ENCODE measurements at regions not wholly inside any gene's neighbourhood (a gene's known extent, or its start where the extent isn't known, plus 50 kb on each side); places are given as distances from the start of the nearest gene placed in this dataset.
"Not testable (repeated sequence)": the region's sequence is repeated elsewhere in the genome, so short reads cannot be mapped to it uniquely, and the experiment has no call there.

DNA sequence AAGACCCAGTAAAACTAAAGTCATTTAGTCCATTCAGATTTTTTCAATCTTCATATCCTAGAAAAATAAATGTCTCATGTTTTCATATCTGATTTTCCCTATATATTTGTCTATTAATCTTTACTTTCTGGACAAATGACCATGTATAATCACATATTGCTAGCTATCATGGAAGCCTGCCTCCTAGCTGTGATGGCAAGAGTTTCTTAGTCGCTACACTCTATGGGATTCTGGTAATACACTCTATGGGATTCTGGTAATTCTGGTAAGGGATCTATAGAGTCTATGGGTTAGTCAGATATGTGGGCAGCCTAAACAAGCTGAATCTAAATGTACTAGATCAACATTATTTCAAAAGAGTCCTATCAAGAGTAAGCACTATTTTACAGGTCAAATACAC is 198.7 kb upstream of the LHX8 start:
- Histone ChIP-seq H3K4me1 (ENCODE audit: low read depth, poor library complexity, severe bottlenecking) (peaks cover 8% of the 10 kb centered on the region), H3K27ac (no peak overlapping the region), H2AFZ (ENCODE audit: low read depth) (no peak overlapping the region), H3K79me2 (ENCODE audit: insufficient read depth, low read depth) (no peaks in the 10 kb centered on the region), H3K4me3 (IDR thresholded peaks at IDR 0.05; ENCODE audit: insufficient read depth, low read depth, low read length) (no peak overlapping the region), H3K4me2 (no peak overlapping the region), H4K20me1 (ENCODE audit: insufficient read depth) (no peaks in the 10 kb centered on the region), H3K9ac (no peak overlapping the region), H3K36me3 (ENCODE audit: insufficient read depth) (no peaks in the 10 kb centered on the region), H3K27me3 (ENCODE audit: insufficient read depth, low read depth) (no peaks in the 10 kb centered on the region)
- TF ChIP-seq, protein P1, sequence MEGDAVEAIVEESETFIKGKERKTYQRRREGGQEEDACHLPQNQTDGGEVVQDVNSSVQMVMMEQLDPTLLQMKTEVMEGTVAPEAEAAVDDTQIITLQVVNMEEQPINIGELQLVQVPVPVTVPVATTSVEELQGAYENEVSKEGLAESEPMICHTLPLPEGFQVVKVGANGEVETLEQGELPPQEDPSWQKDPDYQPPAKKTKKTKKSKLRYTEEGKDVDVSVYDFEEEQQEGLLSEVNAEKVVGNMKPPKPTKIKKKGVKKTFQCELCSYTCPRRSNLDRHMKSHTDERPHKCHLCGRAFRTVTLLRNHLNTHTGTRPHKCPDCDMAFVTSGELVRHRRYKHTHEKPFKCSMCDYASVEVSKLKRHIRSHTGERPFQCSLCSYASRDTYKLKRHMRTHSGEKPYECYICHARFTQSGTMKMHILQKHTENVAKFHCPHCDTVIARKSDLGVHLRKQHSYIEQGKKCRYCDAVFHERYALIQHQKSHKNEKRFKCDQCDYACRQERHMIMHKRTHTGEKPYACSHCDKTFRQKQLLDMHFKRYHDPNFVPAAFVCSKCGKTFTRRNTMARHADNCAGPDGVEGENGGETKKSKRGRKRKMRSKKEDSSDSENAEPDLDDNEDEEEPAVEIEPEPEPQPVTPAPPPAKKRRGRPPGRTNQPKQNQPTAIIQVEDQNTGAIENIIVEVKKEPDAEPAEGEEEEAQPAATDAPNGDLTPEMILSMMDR (conservative IDR thresholded peaks at IDR 0.05; ENCODE audit: low read depth, low read length) = no peak

DNA sequence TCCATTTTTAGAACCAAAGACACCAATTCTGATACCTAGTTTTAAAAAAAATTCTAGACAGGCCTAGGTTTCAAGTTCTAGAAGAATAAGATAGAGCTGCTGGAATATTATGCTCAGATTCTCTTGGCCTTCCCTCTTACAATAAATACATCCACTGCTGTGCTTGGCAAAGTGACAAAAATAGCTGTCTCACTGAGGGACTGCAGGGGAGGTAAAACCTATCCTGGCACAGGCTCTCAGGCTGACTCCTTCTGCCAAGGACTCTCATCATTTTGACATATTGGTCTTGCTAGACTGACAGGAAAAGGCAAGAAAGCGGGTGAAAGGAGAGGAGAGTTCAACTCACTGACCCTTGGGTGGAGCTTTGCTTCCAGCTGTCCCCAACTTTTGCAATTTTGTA is 197.0 kb upstream of the LHX8 start:
- Histone ChIP-seq H3K36me3 (ENCODE audit: insufficient read depth) (no peaks in the 10 kb centered on the region), H3K9ac (no peak overlapping the region), H3K4me3 (IDR thresholded peaks at IDR 0.05; ENCODE audit: insufficient read depth, low read depth, low read length) (no peak overlapping the region), H3K79me2 (ENCODE audit: insufficient read depth, low read depth) (no peaks in the 10 kb centered on the region), H3K4me2 (no peak overlapping the region), H3K4me1 (ENCODE audit: low read depth, poor library complexity, severe bottlenecking) (peaks cover 8% of the 10 kb centered on the region), H2AFZ (ENCODE audit: low read depth) (no peak overlapping the region), H3K27me3 (ENCODE audit: insufficient read depth, low read depth) (no peaks in the 10 kb centered on the region), H4K20me1 (ENCODE audit: insufficient read depth) (no peaks in the 10 kb centered on the region), H3K27ac (no peak overlapping the region)
- TF ChIP-seq, protein P1 (conservative IDR thresholded peaks at IDR 0.05; ENCODE audit: low read depth, low read length) = no peak

DNA sequence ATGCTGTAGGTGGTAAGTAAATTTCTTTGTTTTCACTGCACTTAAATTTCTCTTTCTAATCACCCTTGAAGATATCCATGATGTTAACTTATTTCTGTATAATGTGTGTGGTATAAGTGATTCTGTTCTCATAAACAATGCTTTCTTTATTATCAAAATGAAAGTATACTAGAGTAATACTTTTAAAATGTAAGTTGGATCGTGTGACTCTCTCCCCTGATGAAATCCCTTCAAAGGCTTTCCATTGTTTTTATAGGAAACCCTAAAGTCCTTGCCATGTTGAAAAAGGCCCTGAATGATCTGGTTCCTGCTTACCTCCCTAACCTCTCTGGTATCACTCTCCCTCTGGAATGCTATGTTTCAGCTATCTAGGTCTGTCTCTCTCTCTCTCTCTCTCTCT is 191.1 kb upstream of the LHX8 start:
- TF ChIP-seq, protein P1 (conservative IDR thresholded peaks at IDR 0.05; ENCODE audit: low read depth, low read length) = no peak
- H2AFZ ChIP-seq (ENCODE audit: low read depth) = no peak overlapping the region
- H3K27ac ChIP-seq = no peak overlapping the region
- H3K4me3 ChIP-seq (IDR thresholded peaks at IDR 0.05; ENCODE audit: insufficient read depth, low read depth, low read length) = no peak overlapping the region
- no peaks in the 10 kb centered on the region for H3K4me1 ChIP-seq (ENCODE audit: low read depth, poor library complexity, severe bottlenecking)
- H3K4me2 ChIP-seq = no peak overlapping the region
- no peaks in the 10 kb centered on the region for H3K27me3 ChIP-seq (ENCODE audit: insufficient read depth, low read depth)
- no peaks in the 10 kb centered on the region for H4K20me1 ChIP-seq (ENCODE audit: insufficient read depth)
- H3K79me2 ChIP-seq (ENCODE audit: insufficient read depth, low read depth) = no peaks in the 10 kb centered on the region
- H3K36me3 ChIP-seq (ENCODE audit: insufficient read depth) = no peaks in the 10 kb centered on the region
- H3K9ac ChIP-seq = no peak overlapping the region

DNA sequence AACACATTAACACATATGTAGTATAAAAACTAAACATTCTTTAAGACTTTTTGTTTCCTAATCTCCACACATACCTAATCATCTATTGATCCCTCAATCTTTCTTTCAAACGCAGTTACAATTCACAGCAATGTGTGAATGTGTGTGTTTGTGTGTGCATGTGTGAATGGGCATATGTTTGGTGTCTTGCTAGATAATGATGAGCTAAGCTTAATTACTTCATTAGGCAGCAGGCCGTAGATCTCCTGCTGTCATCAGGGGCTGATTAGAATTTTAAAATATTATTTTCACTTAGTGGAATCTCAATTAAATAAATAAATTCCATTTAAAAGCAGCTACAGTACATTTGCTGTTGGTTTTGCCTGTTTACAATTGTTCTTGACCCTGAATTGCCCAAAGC is 187.8 kb upstream of the LHX8 start:
- H3K79me2 ChIP-seq (ENCODE audit: insufficient read depth, low read depth) = no peaks in the 10 kb centered on the region
- H2AFZ ChIP-seq (ENCODE audit: low read depth) = no peak overlapping the region
- H3K36me3 ChIP-seq (ENCODE audit: insufficient read depth) = no peaks in the 10 kb centered on the region
- no peak overlapping the region for H3K9ac ChIP-seq
- TF ChIP-seq, protein P1 (conservative IDR thresholded peaks at IDR 0.05; ENCODE audit: low read depth, low read length) = no peak
- no peak overlapping the region for H3K27ac ChIP-seq
- no peaks in the 10 kb centered on the region for H3K4me1 ChIP-seq (ENCODE audit: low read depth, poor library complexity, severe bottlenecking)
- no peaks in the 10 kb centered on the region for H3K27me3 ChIP-seq (ENCODE audit: insufficient read depth, low read depth)
- no peaks in the 10 kb centered on the region for H4K20me1 ChIP-seq (ENCODE audit: insufficient read depth)
- H3K4me2 ChIP-seq = no peak overlapping the region
- H3K4me3 ChIP-seq (IDR thresholded peaks at IDR 0.05; ENCODE audit: insufficient read depth, low read depth, low read length) = no peak overlapping the region

DNA sequence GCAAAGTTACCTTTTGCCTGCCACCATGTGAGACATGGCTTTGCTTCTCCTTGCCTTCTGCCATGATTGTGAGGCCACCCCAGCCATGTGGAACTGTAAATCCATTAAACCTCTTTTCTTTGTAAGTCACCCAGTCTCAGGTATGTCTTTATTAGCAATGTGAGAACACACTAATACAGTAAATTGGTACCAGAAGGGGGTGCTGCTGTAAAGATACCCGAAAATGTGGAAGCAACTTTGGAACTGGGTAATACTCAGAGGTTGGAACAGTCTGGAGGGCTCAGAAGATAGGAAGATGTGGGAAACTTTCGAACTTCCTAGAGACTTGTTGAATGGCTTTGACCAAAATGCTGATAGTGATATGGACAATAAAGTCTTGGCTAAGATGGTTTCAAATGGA is 184.8 kb upstream of the LHX8 start:
- H3K27me3 ChIP-seq (ENCODE audit: insufficient read depth, low read depth); H2AFZ ChIP-seq (ENCODE audit: low read depth); H3K9ac ChIP-seq; H3K27ac ChIP-seq; H3K4me2 ChIP-seq; H3K4me3 ChIP-seq (IDR thresholded peaks at IDR 0.05; ENCODE audit: insufficient read depth, low read depth, low read length); H4K20me1 ChIP-seq (ENCODE audit: insufficient read depth); H3K36me3 ChIP-seq (ENCODE audit: insufficient read depth); H3K79me2 ChIP-seq (ENCODE audit: insufficient read depth, low read depth): not testable (repeated sequence)
- peaks cover 19% of the 10 kb centered on the region for H3K4me1 ChIP-seq (ENCODE audit: low read depth, poor library complexity, severe bottlenecking)

DNA sequence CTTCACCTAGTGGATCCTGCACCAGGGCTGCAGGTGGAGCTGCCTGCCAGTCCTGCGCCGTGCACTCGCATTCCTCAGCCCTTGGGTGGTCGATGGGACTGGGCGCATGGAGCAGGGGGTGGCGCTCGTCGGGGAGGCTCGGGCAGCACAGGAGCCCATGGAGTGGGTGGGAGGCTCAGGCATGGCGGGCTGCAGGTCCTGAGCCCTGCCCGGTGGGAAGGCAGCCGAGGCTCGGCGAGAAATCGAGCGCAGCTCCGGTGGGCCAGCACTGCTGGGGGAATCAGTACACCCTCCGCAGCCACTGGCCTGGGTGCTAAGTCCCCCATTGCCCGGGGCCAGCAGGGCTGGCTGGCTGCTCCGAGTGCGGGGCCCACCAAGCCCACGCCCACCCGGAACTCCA is 182.2 kb upstream of the LHX8 start:
- not testable (repeated sequence) for H3K27ac ChIP-seq; H3K36me3 ChIP-seq (ENCODE audit: insufficient read depth); H3K79me2 ChIP-seq (ENCODE audit: insufficient read depth, low read depth); H2AFZ ChIP-seq (ENCODE audit: low read depth); H4K20me1 ChIP-seq (ENCODE audit: insufficient read depth); H3K4me3 ChIP-seq (IDR thresholded peaks at IDR 0.05; ENCODE audit: insufficient read depth, low read depth, low read length); H3K27me3 ChIP-seq (ENCODE audit: insufficient read depth, low read depth); H3K9ac ChIP-seq; H3K4me2 ChIP-seq
- H3K4me1 ChIP-seq (ENCODE audit: low read depth, poor library complexity, severe bottlenecking) = peaks cover 24% of the 10 kb centered on the region
